ENCODE measurements at regions not wholly inside any gene's neighbourhood (a gene's known extent, or its start where the extent isn't known, plus 50 kb on each side); places are given as distances from the start of the nearest gene placed in this dataset.

DNA sequence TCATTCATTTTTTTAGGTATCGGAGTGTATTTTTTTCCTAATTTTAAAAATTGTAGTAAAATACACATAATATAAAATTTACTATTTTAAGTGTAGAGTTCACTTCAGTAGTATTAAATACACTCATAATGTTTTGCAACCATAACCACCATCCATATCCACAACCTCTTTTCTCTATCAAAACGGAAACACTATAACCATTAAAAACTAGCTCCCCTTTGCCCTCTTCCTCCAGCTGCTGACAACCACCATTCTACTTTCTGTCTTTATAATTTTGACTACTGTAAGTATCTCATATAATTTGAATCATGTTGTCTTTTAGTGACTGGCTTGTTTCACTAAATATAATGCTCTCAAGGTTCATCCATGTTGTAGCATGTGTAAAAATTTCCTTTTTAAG lies 205.4 kb upstream of the CXorf51B start:
- no peaks in the 10 kb centered on the region for H3K9me3 ChIP-seq (replicated peaks; ENCODE audit: control insufficient read depth, insufficient read depth, low read length)
- CTCF ChIA-PET = no interaction called here
- no peaks in the 10 kb centered on the region for H3K4me1 ChIP-seq (ENCODE audit: control insufficient read depth, extremely low read depth, insufficient read depth, low read length)
- H2AFZ ChIP-seq (ENCODE audit: low read depth, low read length) = no peak overlapping the region
- TF ChIP-seq FOS (IDR thresholded peaks at IDR 0.05; ENCODE audit: borderline replicate concordance, insufficient read depth, low read length) (no peak), EZH2 (IDR thresholded peaks at IDR 0.05; ENCODE audit: borderline replicate concordance, low read depth, low read length, severe bottlenecking) (no peak), POLR2AphosphoS5 (IDR thresholded peaks at IDR 0.05; ENCODE audit: insufficient read depth, low read depth, low read length) (no peak), POLR2A (IDR thresholded peaks at IDR 0.05; ENCODE audit: low read depth, low read length) (no peak), GATA2 (IDR thresholded peaks at IDR 0.05; ENCODE audit: insufficient read depth, insufficient read length, low read depth, low read length) (no peak), JUN (IDR thresholded peaks at IDR 0.05; ENCODE audit: borderline replicate concordance, insufficient read depth, insufficient read length, low read depth) (no peak), MYC (IDR thresholded peaks at IDR 0.05; ENCODE audit: low read depth, low read length) (no peak)
- TF ChIP-seq, protein P1, sequence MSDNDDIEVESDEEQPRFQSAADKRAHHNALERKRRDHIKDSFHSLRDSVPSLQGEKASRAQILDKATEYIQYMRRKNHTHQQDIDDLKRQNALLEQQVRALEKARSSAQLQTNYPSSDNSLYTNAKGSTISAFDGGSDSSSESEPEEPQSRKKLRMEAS (IDR thresholded peaks at IDR 0.05; ENCODE audit: insufficient read depth, insufficient read length) = no peak
- TF ChIP-seq, protein P2, sequence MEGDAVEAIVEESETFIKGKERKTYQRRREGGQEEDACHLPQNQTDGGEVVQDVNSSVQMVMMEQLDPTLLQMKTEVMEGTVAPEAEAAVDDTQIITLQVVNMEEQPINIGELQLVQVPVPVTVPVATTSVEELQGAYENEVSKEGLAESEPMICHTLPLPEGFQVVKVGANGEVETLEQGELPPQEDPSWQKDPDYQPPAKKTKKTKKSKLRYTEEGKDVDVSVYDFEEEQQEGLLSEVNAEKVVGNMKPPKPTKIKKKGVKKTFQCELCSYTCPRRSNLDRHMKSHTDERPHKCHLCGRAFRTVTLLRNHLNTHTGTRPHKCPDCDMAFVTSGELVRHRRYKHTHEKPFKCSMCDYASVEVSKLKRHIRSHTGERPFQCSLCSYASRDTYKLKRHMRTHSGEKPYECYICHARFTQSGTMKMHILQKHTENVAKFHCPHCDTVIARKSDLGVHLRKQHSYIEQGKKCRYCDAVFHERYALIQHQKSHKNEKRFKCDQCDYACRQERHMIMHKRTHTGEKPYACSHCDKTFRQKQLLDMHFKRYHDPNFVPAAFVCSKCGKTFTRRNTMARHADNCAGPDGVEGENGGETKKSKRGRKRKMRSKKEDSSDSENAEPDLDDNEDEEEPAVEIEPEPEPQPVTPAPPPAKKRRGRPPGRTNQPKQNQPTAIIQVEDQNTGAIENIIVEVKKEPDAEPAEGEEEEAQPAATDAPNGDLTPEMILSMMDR (IDR thresholded peaks at IDR 0.05; ENCODE audit: extremely low read depth in 1 of 2, insufficient read depth in 1 of 2, low read depth in 1 of 2, low read length in 2 of 2) = no peak
- no TSS peak for BruUV-seq (replicated peaks)
- H3K4me2 ChIP-seq (ENCODE audit: insufficient read depth, low read length) = no peak overlapping the region
- no peak overlapping the region for H3K27ac ChIP-seq (ENCODE audit: insufficient read depth, low read depth, low read length)
- H3K27me3 ChIP-seq (ENCODE audit: control insufficient read depth in 2 of 2, insufficient read depth in 2 of 2, low read length in 2 of 2) = no peaks in the 10 kb centered on the region
- no peaks in the 10 kb centered on the region for H4K20me1 ChIP-seq (replicated peaks; ENCODE audit: control insufficient read depth, extremely low read depth, insufficient read depth, low read length)
- H3K9me1 ChIP-seq (replicated peaks; ENCODE audit: control insufficient read depth, extremely low read depth, insufficient read depth, low read length) = no peaks in the 10 kb centered on the region
- H3K79me2 ChIP-seq (ENCODE audit: control insufficient read depth, insufficient read depth, low read length) = no peaks in the 10 kb centered on the region
- no peak overlapping the region for H3K9ac ChIP-seq (replicated peaks; ENCODE audit: extremely low read depth, insufficient read depth, low read length)
- intact Hi-C loops (cut with micrococcal nuclease) = no loop called here
- dilution Hi-C loops (cut with MboI; ENCODE audit: extremely low pct_ligation_motif_present, low sequenced_read_pairs) = no loop called here
- no peak overlapping the region for H3K4me3 ChIP-seq (replicated peaks in 1 of 3; ENCODE audit: insufficient read depth in 1 of 3, low read depth in 1 of 3, low read length in 3 of 3)
- POLR2A ChIA-PET = no interaction called here
- no peak for DNase-seq (ENCODE audit: low read depth, low spot score)
- FAIRE-seq = no peak
- no peaks in the 10 kb centered on the region for H3K36me3 ChIP-seq (ENCODE audit: control insufficient read depth in 2 of 2, extremely low read depth in 1 of 2, insufficient read depth in 2 of 2, low read length in 2 of 2)
